ENCODE measurements at regions not wholly inside any gene's neighbourhood (a gene's known extent, or its start where the extent isn't known, plus 50 kb on each side); places are given as distances from the start of the nearest gene placed in this dataset.

DNA sequence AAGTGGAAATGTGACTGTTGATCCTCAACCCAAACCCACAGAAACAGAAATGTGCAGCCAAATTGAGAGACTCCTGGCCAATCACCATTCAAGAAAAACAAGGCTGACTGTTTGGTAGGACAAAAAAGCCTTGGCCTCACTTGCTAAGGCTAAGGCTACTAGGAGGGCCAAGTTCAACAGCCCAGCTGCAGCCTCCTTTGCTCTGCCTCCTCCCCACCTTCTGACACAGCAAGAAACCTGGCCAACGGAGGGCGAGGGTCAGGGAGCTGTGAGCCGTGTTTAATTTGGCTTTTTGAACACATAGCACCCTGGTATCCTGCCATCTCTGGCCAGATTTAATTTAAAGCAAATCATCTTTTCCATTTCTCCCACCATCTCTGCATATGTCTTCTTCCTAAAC lies 165.8 kb upstream of the RAB4A start:
- intact Hi-C loops (cut with micrococcal nuclease): no loop called here

- intact Hi-C loops (cut with micrococcal nuclease): no loop called here
Observed at GRCh38 chr1:229105822-229106525, 164.9 kb upstream of the RAB4A start.

DNA sequence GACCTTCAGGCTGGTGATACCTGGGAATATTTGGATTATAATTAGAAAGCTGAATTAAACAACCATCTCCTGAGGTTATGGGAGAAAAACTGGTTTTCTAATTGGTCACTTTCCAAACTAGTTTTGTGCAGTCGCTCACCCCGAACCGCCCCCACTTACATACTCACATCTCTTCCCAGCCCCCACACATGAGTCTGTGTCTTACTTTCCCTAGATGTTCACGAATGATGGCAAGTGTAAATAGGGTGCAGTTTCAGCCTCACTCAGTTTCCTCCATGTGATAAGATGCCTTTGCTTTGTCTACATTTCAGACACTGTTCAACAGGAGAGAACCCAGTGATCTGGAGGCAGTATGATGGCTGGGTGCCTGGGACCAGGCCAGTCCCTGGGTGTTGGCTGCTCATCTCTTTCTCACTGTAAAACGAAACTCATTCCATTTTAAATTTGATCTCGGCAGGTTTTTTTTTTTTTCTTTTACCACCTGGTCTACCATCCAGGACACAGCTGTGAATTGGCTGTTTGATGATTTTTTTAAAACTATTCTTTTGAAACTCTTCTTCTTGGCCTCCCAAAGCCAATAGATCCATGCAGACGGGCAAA lies 164.3 kb upstream of the RAB4A start:
- intact Hi-C loops (cut with micrococcal nuclease): no loop called here

DNA sequence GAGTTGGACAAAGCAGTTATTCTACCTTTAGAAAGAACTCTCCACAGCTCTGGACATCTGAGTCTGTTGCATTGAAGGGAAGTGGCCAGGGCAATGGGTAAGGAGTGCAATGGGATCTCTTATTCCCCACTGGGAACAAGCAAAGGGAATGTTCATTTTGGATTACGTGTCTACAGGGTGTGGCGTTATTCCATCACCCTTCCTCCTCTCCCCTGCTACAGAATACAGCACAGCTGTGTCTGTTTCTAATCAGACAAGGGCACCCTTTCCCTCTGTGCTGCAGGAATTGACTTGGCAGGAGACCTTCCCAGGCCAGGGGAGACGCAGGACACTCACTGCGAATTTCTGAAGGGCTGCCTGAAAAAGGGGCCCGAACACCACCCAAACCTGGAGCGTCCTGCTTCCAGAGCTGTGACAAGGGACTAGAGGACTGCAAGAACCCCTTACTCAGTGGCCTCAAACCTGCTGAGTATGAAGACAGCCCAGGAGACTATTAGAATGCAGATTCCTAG lies 163.6 kb upstream of the RAB4A start:
- intact Hi-C loops (cut with micrococcal nuclease): no loop called here

GRCh38 chr1:229107972-229108371 lies 162.9 kb upstream of the RAB4A start:
- intact Hi-C loops (cut with micrococcal nuclease): no loop called here

DNA sequence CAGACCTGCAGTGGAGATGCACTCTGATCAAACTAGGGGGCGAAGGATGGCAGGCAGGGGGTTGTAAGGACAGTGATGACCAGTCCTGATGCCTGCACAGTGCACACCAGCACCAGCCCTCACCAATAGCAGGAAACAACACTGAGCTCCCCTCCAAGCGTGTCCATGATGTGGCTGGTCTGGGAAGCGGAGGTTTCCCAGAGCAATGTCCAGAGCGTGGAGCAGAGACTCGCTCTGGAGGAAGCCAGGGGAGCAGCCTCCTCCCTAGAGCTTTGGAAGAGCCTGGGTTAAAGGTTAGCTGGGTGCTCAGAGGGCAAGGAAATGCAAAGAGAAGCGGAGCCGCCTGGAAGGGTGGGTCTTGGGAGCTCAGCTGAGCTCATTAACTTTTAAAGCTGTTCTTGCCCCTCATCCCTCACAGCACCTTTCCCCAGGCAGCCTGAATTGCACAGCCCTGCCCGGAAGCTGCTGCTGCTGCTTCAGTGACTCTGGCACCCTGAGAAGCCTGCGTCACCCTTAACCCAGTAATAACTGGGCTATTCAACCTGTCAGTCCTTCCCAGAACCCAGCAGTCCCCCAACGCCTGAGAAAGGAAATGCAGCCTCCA lies 162.2 kb upstream of the RAB4A start:
- intact Hi-C loops (cut with micrococcal nuclease): no loop called here

GRCh38 chr1:229109320-229109761 lies 161.6 kb upstream of the RAB4A start:
- intact Hi-C loops (cut with micrococcal nuclease): no loop called here

DNA sequence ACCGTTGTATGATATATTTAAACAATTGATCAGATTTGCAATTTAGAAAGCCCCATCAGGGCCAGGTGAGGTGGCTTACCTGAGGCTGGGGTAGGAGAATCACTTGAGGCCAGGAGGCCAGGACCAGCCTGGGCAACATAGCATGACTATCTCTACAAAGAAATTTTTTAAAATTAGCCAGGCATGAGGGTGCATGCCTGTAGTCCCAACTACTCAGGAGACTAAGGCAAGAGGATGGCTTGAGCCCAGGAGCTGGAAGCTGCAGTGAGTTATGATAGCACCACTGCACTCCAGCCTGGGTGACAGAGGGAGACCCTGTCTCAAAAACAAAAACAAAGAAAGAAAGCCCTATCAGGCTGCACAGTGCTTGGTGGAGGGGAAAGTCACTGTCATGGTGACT lies 159.9 kb upstream of the RAB4A start:
- intact Hi-C loops (cut with micrococcal nuclease): no loop called here

DNA sequence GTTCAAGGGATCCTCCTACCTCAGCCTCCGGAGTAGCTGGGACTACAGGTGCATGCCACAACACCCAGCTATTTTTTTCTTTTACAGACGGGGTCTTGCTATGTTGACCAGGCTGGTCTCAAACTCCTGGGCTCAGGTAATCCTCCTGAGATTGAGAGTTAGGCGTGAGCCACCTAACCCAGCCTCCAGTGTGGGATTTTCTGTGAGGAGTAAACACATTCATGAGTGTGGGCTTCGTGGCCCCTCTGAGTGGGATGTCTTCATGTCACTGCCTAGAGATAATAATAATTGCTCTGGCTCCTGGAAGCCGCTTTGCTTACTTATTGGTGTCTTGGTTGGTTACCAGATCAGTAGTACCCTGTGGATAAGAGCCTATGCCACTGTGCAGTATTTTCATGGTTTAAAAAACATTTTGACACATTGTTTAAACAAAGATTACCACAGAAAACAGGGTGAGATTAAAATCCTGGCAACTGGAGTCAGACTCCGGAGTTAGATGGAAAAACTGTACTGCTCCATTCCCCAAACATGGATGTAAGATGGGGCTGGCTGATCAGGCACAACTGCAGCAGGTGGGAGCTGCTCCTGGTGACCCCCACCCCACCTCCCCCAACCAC lies 159.1 kb upstream of the RAB4A start:
- intact Hi-C loops (cut with micrococcal nuclease): no loop called here

DNA sequence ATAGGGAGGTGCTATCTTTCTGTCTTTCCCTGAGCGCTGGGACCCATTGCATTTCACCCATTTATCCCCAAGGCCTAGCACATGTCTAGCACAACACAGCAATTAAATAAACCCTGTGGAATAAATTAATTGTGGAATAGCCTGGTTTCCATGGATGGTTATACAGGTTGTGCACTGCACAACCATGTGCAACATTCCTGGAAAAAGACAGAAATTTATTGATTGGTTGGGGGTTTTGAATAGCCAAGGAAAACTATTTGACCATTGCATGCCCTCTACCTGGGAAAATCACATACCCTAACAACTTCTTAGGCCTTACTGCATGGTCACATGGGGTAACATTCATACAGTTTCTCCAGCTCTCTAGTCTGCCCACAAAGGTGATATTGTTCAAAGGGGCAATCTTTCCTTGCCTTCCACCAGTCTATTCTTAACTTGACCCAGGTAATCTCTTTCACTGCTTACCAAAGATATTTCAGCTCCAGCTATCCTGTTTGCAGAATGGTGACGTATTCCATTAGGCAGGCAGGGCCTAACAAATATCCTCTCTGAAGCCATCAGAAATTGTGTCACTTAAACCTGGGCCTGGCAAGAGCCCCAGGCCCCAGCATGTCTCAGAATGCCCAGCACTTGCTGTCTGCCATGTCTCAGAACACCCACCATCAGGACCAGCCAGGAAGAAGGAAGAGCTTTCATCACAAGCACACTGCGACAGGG lies 157.9 kb upstream of the RAB4A start:
- intact Hi-C loops (cut with micrococcal nuclease): no loop called here

DNA sequence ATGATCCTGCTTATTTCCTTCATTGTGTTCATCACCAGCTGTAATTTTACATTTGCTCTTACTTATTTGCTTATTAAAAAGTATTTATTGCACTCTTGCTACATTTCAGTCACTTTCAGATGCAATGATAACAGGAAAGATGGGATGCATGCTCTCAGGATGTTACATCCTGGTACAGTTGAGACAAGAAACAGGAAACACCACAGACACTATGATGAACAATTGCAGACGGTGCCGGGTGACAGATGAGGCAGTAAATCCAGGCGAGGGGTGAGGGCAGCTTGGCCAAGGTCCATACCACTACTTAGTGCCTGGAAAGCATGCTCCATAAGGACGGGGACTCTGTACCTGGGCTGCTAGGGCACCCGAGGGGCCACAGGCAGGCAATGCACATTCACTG lies 156.6 kb upstream of the RAB4A start:
- intact Hi-C loops (cut with micrococcal nuclease): no loop called here

GRCh38 chr1:229114850-229115365 lies 156.0 kb upstream of the RAB4A start:
- intact Hi-C loops (cut with micrococcal nuclease): no loop called here

- intact Hi-C loops (cut with micrococcal nuclease): no loop called here
Observed at GRCh38 chr1:229116114-229116513, 154.8 kb upstream of the RAB4A start.

GRCh38 chr1:229117664-229118300 lies 153.1 kb upstream of the RAB4A start:
- intact Hi-C loops (cut with micrococcal nuclease): no loop called here

DNA sequence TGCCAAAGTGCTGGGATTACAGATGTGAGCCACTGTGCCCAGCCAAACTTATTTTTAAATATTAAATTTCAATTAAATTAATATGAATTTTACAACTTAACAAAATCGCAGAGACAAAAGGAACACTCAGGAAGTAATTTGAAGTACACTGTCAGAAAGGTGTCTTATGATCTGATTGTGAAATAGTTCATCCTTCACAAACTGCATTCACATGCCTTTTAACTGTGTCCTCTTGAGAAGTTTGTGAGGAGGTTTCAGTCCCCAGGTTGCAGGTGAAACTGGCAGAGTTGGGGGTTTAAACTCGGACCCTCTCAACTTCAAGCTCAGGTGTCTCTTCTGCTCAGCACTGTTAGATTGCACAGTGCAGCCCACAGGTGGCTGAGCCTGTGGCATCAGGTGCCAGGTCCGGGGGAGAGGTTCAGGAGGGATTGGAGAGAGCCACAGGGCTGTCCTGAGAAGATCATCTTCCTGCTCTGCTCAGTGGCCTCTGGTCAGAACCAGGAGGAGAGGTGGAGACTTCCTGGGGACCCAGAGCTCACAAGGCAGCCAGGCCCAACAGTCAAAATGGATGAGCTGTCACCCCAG lies 152.3 kb upstream of the RAB4A start:
- intact Hi-C loops (cut with micrococcal nuclease): no loop called here

DNA sequence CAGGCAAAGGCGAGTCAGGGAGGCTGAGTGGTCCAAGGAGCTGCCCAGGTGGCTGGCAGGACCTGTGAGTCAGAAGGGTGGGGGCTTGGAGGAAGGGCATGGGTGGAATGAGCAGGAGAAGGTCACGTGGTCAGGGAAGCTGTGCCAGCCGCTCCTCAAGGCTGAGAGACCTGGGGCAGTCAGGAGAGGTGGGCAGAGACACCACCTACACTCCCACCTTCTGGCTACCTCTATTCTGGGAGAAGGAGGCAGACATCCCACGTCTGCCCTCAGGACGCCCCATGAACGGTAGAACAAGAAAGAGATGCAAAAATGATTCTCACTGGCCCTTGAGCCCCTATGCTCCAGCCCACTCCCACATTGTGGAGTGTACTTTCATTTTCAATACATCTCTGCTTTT lies 151.8 kb upstream of the RAB4A start:
- intact Hi-C loops (cut with micrococcal nuclease): no loop called here

DNA sequence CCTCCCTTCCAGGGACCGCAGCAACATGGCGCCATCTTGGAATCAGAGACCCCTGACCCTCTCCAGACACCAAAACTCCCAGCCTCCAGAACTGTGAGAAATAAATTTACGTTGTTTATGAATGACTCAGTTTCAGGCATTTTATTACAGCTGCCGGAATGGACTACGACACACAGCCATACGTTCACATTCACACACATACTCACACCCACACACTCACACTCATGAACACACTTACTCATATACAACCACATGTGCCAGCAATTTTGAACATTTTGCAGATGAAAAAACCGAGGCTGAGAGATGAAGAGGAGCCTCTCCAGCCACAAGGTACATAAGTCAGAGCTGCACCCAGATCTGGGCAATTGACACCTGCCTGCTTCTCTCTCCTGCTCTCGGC lies 151.0 kb upstream of the RAB4A start:
- intact Hi-C loops (cut with micrococcal nuclease): no loop called here

- intact Hi-C loops (cut with micrococcal nuclease): no loop called here
Observed at GRCh38 chr1:229121845-229122436, 149.0 kb upstream of the RAB4A start.

GRCh38 chr1:229122606-229123005 lies 148.3 kb upstream of the RAB4A start:
- intact Hi-C loops (cut with micrococcal nuclease): no loop called here

- intact Hi-C loops (cut with micrococcal nuclease): no loop called here
Observed at GRCh38 chr1:229124116-229124515, 146.8 kb upstream of the RAB4A start.
